NCI-H2029 treated with DMSO at 0.1 percent for 48 hours (cell line): ENCODE measurements at regions not wholly inside any gene's neighbourhood (a gene's known extent, or its start where the extent isn't known, plus 50 kb on each side); places are given as distances from the start of the nearest gene placed in this dataset.

ENCODE experiments used
- DNase-seq: peaks from one replicate; lab custom pipeline; 2025; lab: John Stamatoyannopoulos, UW

GRCh38 chr6:104573350-104573749 is 286.4 kb downstream of the HACE1 start:
- no peak for DNase-seq

DNA sequence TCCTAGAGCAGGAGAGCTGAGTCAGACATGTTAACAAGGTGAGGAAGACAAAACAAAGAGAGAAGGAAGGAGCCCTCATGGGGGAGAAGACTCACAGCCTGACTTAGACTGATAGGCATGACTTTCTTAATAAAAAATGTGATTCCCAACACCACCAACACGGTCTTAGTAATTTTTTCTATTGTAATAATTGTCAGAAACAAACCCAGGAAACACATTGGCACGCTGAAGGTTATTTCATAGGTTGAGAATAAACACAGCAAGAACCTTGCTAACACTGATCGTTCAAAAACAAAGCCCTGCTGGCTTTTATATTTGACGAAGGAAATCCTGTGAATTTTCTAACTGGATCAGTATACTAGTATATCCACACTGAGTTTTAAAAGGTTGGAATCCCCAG is 286.8 kb downstream of the HACE1 start:
- DNase-seq: no peak

DNA sequence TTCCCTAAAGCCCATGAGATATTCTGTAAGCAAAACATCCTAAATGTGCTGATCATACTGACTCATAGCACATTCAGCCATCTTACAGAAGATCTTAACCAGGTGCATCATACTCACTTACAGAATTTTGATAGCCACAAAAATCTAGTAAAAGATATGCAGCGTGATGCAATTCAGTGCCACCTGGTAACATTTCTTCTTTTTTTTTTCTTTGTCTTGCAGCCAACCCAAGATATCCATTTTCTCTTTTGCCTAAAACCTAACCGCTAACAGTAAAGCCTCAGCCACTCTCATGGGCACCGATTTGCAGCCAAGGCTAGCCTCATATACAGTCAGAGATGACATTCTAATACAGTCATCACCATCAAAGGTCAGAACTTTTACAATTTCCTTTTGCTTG is 293.3 kb downstream of the HACE1 start:
- no peak for DNase-seq

- DNase-seq: no peak
Observed at GRCh38 chr6:104563306-104563705, 296.4 kb downstream of the HACE1 start.

DNA sequence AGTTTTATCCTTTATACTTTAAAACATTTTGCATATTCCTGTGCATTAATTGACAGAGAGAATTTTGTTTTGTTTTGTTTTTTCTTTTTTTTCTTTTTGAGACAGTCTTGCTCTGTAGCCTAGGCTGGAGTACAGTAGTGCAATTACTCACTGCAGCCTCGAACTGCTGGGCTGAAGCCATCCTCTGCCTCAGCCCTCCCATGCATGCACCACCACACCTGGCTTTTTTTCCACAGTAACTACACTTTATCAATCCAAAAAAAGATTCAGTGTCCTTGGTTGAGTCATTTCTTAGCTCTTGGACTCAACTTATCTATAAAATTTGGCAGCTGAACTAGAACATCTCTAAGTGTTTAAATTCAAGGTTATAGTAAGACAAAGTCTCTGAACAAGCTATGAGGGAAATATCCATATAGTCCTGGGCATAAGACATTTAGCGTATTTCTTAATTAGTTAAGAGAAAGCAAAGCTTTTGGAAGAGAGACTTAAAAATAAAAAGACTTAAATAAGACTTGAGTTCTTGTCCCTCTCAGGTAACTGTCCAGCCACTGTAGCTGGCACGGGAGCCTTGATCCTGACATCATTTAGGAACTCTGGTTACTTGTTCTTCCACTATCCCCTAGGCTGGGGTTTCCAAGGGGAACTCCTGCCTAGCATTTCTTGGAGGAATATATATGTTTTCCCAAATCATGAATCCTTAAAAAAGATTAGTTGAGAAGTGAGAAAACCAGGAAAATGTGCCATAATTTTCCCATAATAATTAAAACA is 300.1 kb downstream of the HACE1 start:
- DNase-seq: no peak

GRCh38 chr6:104558746-104559145 is 301.0 kb downstream of the HACE1 start:
- DNase-seq: no peak

- no peak for DNase-seq
Observed at GRCh38 chr6:104548297-104548696, 311.4 kb downstream of the HACE1 start.

DNA sequence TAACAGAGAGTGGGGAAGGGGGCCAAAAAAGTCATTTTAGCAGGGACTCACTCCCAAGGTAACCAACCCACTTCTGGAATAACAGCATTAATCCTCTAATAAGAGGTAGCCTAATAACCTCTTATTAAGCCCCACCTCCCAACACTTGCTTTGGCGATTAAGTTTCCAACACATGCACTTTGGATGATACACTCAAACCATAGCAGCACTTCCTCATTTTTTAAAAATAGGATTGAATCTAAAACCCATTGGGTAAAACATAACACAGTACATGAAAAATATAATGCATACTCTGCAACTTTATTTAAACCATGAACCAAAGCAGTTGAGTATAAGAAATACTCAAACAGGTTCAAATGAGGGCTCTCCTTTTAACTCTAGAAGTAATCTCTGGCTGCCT is 318.3 kb downstream of the HACE1 start:
- no peak for DNase-seq

DNA sequence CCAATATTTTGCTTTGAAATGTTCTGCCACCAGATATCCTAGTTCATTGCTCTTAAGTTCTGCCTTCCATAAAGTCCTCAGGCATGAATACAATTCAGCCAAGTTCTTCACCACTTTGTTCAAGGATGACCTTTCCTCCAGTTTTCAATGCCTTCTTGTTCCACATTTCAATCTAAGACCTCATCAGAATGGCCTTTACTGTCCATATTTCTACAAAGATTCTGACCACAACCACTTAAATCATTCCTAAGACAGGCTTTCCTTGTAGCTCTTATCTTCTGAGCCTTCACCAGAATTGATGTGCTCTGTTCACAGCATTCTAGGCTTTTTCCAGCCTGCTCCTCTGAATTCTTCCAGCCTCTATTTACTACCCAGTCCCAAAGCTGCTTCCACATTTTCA is 319.0 kb downstream of the HACE1 start:
- DNase-seq: no peak

DNA sequence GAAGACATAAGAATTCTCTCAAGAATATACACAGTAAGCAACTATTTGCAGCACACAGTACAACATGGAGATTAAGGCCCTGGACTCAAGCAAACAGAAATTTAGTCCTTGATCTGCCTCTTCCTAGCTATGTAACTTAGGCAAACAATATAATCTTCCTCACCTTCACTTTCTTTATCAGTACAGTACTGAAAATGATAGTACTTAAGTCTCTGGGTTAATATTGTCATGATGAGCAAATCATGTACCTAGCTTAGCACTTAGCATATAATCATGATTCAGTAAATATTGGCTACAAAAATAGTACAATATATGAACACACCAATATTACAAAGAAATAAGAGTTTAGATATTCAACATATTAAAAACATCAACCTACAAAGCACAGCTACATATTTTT is 320.5 kb downstream of the HACE1 start:
- DNase-seq: no peak

- DNase-seq: no peak
Observed at GRCh38 chr6:104537872-104538271, 321.8 kb downstream of the HACE1 start.

- no peak for DNase-seq
Observed at GRCh38 chr6:104537180-104537579, 322.5 kb downstream of the HACE1 start.

DNA sequence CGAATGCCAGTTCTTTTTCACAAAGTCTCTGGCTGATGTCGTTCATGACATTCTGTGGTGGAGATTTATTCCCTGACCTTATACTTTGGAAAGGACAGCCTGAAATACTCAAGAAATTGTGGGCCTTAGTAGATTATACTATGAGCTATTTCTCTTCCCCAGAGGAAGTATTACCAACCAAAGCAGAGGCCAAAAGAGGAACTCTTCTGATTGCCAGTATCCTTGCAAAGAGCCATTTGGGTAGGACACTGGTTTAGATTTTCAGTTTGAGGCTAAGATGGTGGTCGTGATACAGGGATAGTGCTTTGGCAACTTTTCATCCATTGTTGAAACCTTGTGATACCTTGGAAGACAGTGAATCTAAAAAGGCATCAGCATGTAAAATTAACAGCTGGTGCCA is 327.3 kb downstream of the HACE1 start:
- no peak for DNase-seq

DNA sequence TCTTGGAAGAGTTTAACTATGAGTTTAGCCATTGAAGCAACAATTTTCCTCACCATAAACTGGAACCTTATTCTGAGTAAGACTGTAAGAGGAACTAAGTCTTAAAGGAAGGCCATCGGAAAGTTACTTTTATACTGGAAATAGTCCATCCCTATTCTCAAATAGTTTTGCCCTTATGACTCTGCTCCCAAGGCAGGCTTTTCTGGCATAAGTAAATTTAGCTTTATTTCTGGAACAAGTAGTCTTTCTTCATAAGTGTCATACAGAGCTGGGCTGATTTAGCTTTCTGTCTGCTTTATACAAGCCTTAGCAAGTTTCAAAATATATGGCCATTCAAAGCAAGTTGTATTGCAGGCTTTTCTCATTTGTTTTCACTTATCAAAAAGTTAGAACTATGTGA is 328.1 kb downstream of the HACE1 start:
- no peak for DNase-seq

- no peak for DNase-seq
Observed at GRCh38 chr6:104527761-104528415, 331.8 kb downstream of the HACE1 start.

GRCh38 chr6:104527311-104527710 is 332.4 kb downstream of the HACE1 start:
- no peak for DNase-seq

DNA sequence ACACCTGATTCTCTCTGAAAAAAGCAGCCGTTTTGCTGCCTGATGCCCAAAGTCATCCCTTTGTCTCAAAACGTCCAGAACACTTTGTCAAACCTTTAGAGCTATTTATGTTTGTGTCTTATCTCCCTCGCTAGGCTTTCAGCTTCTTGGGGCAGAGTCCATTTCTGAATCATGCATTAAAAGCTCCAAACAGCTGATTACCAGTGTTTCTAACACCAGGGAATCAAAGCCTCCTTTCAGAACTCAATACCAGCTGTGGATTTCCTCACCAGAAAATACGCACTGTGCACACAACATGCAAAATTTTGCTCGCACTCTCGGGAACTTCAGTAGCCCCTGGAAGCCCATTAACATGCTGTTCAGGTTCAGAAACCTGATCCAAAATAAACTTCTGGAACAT is 333.3 kb downstream of the HACE1 start:
- DNase-seq: no peak

GRCh38 chr6:104525677-104526322 is 333.9 kb downstream of the HACE1 start:
- peak; percentile 54 for DNase-seq

DNA sequence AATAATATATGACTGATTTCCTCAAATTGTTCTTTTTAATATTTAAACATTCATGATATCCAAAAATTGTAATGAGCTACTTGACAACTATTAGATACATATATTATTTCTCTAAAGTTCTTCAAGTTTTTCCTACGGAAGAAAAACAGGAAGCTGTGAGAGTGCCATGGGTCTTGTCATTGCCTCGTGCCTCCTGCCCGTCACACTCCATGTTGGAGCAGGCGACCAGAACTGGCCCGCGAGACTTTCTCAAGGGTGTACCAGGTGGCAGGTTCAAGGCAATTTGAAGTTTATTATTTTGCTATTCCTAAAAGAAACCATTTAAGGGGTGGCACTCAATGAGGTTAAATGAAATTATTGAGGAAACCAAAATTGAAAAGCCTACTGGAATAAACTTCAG is 337.2 kb downstream of the HACE1 start:
- no peak for DNase-seq

GRCh38 chr6:104521176-104521575 is 338.5 kb downstream of the HACE1 start:
- no peak for DNase-seq

GRCh38 chr6:104519566-104519965 is 340.2 kb downstream of the HACE1 start:
- no peak for DNase-seq

GRCh38 chr6:104509355-104509754 is 350.4 kb downstream of the HACE1 start:
- DNase-seq: no peak

- no peak for DNase-seq
Observed at GRCh38 chr6:104506429-104506828, 353.3 kb downstream of the HACE1 start.
